ENCODE measurements at regions not wholly inside any gene's neighbourhood (a gene's known extent, or its start where the extent isn't known, plus 50 kb on each side); places are given as distances from the start of the nearest gene placed in this dataset.

DNA sequence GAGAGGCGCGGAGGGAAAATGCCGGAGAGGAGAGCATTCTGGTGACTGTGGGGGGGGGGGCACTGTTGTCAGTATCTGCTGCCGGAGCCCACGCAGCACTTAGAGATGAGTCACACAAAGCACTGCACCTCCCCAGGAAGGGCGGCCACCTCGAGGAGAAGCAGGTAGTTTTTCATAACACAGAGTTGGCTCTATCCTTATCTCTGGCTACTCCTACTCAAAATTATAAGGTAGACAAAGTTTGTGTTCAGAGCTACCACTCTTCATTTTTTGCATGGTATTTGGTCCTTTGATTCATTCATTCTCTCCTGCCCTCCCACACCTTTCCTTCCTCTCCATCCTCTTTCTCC is 76.2 kb upstream of the SCOC start:
- TF ChIP-seq, protein P1, sequence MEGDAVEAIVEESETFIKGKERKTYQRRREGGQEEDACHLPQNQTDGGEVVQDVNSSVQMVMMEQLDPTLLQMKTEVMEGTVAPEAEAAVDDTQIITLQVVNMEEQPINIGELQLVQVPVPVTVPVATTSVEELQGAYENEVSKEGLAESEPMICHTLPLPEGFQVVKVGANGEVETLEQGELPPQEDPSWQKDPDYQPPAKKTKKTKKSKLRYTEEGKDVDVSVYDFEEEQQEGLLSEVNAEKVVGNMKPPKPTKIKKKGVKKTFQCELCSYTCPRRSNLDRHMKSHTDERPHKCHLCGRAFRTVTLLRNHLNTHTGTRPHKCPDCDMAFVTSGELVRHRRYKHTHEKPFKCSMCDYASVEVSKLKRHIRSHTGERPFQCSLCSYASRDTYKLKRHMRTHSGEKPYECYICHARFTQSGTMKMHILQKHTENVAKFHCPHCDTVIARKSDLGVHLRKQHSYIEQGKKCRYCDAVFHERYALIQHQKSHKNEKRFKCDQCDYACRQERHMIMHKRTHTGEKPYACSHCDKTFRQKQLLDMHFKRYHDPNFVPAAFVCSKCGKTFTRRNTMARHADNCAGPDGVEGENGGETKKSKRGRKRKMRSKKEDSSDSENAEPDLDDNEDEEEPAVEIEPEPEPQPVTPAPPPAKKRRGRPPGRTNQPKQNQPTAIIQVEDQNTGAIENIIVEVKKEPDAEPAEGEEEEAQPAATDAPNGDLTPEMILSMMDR (IDR thresholded peaks at IDR 0.05; ENCODE audit: low read depth, low read length, poor library complexity, severe bottlenecking): no peak
- TF ChIP-seq EZH2phosphoT487 (IDR thresholded peaks at IDR 0.05; ENCODE audit: borderline replicate concordance, low read length): no peak

Measured in DOHH2 (cell line).